ENCODE measurements at regions not wholly inside any gene's neighbourhood (a gene's known extent, or its start where the extent isn't known, plus 50 kb on each side); places are given as distances from the start of the nearest gene placed in this dataset.

DNA sequence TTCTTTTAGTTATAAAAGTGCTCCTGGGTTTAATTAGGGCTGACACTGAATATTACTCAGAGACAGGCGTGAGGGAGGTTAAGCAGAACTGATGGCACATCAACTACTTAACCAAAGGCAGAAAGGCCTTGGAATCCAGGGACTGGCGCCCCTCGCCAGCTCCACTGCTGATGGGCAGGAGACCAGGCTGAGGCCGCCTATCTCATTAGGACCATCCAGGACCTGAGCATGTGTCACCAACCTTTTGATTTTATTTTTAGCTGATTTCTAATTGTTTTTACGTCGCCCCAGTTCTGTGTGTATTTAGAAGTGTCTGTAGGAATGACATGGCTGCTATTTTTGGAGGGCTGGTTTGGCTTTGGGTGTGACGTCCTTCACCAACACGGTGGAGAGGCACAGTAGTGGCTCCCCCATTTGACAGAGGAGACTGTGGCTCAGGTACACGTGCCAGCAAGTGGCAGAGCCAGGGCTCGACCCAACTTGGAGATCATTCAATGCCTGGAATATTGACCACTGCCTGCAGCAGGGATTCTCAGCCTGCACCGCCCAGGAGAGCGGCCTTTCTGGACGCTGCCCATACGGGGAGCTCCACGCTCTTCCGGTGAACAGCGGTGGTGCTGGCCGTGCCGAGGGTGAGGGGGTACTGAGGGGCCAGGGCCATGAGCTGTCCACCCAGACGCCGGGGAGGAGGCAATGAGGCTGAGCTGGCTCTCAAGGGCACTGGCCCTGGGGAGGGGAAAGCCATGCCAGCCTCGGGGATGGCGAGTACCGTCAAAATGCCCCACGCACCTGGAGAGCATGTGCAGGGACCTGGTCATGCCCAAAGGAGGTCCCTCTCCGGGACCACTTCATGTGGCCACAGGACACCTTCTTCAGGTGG, 205.7 kb downstream of the ASB1 start:
- no peak for DNase-seq (ENCODE audit: low read depth in 2 of 3, low spot score in 2 of 3)

- DNase-seq (ENCODE audit: low read depth in 2 of 3, low spot score in 2 of 3): no peak
These were observed 206.9 kb downstream of the ASB1 start for GRCh38 chr2:238633426-238634328.

DNA sequence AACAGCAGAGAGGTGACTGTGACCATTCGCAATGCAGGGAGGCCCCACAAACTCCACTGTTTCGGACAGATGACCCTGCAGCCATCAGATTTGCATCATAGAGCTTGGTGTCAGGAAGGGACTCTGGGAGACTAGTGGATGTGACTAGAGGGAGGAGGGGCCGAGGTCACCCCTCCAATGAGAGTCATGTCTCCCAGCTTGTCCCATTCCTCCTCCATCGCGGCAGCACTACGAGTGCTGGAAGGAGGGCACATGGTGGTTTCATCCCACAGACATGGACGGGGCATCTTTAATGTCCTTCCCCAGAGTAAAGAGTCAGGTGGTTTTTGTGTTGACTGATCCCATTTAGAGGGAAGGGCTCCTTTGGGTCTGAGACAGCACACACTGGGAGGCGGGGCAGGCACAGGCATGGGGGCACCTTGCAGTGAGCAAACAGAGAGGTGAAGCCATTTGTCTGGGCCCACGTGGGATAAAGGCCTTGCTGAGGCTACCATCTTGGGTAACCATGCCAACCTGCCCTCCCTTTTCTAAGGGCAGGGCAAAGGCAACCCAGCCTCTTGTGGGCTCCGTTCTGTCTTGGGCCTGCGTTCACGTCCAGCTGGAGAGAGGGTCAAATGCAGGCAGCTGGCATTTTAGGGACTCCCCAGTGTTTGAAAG, 208.1 kb downstream of the ASB1 start:
- DNase-seq (ENCODE audit: low read depth in 2 of 3, low spot score in 2 of 3): no peak

DNA sequence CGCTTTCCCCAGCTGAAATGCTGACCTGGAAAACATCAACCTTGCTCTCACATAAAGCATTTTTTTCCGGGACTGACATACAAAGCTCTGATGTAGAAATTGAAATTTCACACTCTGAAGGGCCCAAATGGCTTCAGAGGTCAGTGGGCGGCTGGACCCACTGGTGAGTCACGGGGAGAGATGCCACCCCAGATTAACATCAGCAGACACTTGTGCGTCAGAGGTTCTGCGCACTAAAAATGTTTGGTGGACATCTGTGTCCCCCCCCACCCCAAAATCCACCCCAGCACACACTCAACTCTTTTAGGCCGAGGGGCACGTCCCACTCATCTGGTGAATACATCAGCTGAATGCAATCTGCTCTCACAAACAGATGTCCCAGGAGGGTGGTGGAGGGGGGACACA, 208.9 kb downstream of the ASB1 start:
- no peak for DNase-seq (ENCODE audit: low read depth in 2 of 3, low spot score in 2 of 3)

- DNase-seq (ENCODE audit: low read depth in 2 of 3, low spot score in 2 of 3): no peak
These were observed 209.7 kb downstream of the ASB1 start for GRCh38 chr2:238636269-238637073.

- no peak for DNase-seq (ENCODE audit: low read depth in 2 of 3, low spot score in 2 of 3)
These were observed 209.5 kb upstream of the TWIST2 start for GRCh38 chr2:238638100-238638981.

- DNase-seq (ENCODE audit: low read depth in 2 of 3, low spot score in 2 of 3): no peak
These were observed 208.8 kb upstream of the TWIST2 start for GRCh38 chr2:238638982-238639628.

- DNase-seq (ENCODE audit: low read depth in 2 of 3, low spot score in 2 of 3): no peak
These were observed 207.4 kb upstream of the TWIST2 start for GRCh38 chr2:238640486-238640885.

DNA sequence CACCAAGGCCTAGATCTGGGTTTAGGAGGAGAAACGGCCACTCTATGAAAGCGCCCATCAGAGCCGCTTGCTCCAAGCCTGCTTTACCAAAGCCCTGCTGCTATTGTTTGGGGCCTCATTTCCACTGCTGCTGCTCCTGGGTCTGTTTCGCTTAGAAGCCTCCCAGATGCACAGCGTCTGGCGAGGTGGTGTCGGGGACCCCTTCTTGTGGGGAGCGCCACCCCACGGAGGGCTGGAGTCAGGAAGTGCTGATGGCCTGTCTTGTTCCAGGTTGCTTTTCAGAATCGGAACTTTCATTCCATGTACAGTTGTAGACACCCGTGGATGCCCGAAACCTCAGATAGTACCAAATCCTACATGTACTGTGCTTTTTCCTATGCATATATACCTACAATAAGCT, 204.9 kb upstream of the TWIST2 start:
- no peak for DNase-seq (ENCODE audit: low read depth in 2 of 3, low spot score in 2 of 3)

- DNase-seq (ENCODE audit: low read depth in 2 of 3, low spot score in 2 of 3): no peak
These were observed 204.4 kb upstream of the TWIST2 start for GRCh38 chr2:238643400-238643907.

DNA sequence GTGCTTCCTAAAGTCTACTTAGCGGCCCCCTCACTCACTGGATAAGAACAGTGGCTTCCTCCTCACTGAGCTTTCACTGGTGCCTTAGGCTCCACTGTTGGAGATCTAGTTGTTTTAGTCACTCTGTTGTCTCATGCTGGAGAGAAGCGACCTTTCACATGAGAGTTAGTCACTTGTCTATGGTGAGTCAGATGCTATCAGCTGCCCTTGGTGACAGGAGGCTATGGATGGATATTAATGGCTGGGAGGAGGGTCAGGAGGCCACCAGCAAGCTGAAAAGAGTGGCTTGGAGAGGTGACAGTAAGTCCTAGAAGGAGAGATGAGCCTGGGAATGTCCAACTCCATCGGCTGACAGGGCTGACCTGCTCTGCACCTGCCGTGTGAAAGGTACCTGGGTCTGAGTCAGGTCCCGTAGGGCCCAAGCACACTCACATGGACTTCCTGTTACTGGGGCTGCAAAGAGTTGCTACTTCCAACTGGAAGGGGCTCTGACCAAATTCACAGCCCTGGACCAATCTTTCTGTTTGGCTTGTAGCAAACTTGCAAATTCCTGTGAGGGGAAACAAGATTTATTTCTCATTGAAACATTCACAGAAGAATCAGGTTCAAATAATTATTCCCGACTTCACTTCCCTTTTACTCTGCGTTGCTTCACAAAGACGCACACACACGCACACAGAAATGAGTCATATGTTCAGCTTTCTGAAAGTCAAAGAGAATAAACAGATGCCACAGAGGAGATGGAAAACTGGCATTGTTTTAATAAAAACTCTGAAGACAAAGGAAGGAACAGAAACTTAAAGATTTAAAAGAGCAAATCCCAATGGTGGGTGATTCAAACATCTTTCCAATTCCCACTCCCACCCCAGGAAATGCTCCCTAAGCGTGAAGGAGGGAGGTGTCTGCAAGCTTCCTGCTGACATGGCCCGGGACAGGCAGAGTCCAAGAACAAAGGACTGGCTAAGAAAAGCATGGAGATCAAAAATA, 203.5 kb upstream of the TWIST2 start:
- DNase-seq (ENCODE audit: low read depth in 2 of 3, low spot score in 2 of 3): no peak

- no peak for DNase-seq (ENCODE audit: low read depth in 2 of 3, low spot score in 2 of 3)
These were observed 202.8 kb upstream of the TWIST2 start for GRCh38 chr2:238645095-238645494.

GRCh38 chr2:238645716-238646115, 202.2 kb upstream of the TWIST2 start:
- DNase-seq (ENCODE audit: low read depth in 2 of 3, low spot score in 2 of 3): no peak

DNA sequence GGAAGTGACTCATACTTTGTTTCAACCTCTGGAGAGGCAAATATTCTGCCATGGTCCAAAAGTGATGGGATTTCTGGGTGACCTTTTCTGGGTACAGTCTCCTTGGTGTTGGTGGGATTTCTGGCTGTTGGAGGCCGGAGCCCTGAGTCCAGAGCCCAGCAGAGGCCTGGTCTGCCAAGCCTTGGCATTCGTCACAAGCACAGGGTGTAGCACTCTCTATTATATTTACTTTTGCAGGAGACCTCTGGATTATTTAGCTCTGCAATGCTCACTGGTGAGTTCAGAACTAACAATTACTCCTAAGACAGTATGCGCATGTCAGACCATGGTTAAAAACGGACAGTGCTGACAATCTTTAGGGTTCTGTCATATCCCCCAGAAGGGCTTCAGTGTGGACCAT, 201.6 kb upstream of the TWIST2 start:
- DNase-seq (ENCODE audit: low read depth in 2 of 3, low spot score in 2 of 3): no peak

- DNase-seq (ENCODE audit: low read depth in 2 of 3, low spot score in 2 of 3): no peak
These were observed 201.1 kb upstream of the TWIST2 start for GRCh38 chr2:238646803-238647202.

DNA sequence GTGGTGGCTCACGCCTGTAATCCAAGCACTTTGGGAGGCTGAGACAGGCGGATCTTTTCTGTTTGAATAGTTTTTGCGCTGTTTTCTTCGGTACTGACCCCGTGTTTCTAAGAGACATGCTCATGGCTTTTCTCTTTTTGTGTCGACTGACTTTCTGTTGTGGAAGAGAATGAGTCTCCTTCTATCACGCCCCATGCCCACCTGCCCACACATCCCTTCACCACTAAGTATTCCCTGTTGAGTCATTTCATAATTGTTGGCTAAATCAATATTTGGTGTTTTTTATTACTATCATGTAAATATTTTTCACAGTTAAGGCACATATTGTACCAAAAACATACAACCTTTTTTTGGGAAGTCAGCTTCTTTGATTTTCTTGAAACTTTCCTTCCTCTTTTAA, 198.8 kb upstream of the TWIST2 start:
- no peak for DNase-seq (ENCODE audit: low read depth in 2 of 3, low spot score in 2 of 3)

DNA sequence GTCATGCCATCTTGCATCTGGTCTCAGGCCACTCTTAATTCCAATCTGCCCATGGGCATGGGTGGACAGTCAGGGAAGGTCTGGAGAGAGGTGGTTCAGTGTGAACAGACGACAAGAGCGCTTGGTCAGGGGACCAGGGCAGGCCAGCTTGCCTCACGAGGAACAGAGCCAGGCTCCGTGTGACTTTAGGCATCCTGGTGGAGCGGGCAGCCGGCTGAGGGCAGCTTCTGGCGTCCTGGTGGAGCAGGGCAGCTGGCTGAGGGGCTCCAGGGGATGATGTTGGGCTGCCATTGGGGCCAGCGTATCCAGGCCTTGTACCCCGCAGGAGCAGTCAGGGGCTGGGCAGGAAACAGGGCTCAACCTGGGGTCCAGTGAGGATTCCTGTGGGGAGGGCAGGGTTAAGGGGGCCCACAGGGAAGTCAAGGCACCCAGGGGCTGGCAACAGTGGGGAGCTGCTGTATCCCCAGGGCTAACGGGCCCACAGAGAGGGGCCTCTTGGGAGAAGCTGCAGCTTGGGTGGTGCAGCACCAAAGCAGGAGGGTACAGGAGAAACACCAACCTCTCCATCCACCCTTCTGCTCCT, 197.9 kb upstream of the TWIST2 start:
- no peak for DNase-seq (ENCODE audit: low read depth in 2 of 3, low spot score in 2 of 3)

- no peak for DNase-seq (ENCODE audit: low read depth in 2 of 3, low spot score in 2 of 3)
These were observed 197.3 kb upstream of the TWIST2 start for GRCh38 chr2:238650536-238650935.

Measured in activated CD8-positive, alpha-beta memory T cell treated with anti-CD3 and anti-CD28 coated beads for 48 hours (primary cell).